Activated CD4-positive, alpha-beta memory T cell treated with anti-CD3 and anti-CD28 coated beads for 36 hours (primary cell): ENCODE measurements at regions not wholly inside any gene's neighbourhood (a gene's known extent, or its start where the extent isn't known, plus 50 kb on each side); places are given as distances from the start of the nearest gene placed in this dataset.

Source experiments
- CTCF ChIA-PET: fragments of 350-600 bp; sonication (Branson Sonifier 250); formaldehyde crosslinking; loops from one replicate; lab custom pipeline; 2021; ENCODE audit warnings: antibody characterized with exemption, inconsistent platforms; lab: Charles Lee
- POLR2A ChIA-PET: fragments of 350-600 bp; sonication (Branson Sonifier 250); formaldehyde crosslinking; loops from one replicate; lab custom pipeline; 2021; ENCODE audit warnings: antibody characterized with exemption; lab: Charles Lee
- DNase-seq: peaks from one replicate; pipeline ENCODE4 v3.0.0-alpha.2; 2020
- H3K27ac Mint-ChIP-seq: one replicate; pipeline ENCODE4 v1.8.0; 2021; ENCODE audit warnings: mixed read lengths
- H3K27me3 Mint-ChIP-seq: one replicate; pipeline ENCODE4 v1.8.0; 2021; ENCODE audit warnings: mixed read lengths
- H3K36me3 Mint-ChIP-seq: one replicate; pipeline ENCODE4 v1.8.0; 2021; ENCODE audit warnings: mixed read lengths
- H3K4me1 Mint-ChIP-seq: one replicate; pipeline ENCODE4 v1.8.0; 2021; ENCODE audit warnings: low read depth, mixed read lengths
- H3K4me3 Mint-ChIP-seq: one replicate; pipeline ENCODE4 v1.8.0; 2021; ENCODE audit warnings: mild to moderate bottlenecking, mixed read lengths
- H3K9me3 Mint-ChIP-seq: one replicate; pipeline ENCODE4 v1.8.0; 2021; ENCODE audit warnings: mixed read lengths
- intact Hi-C: fragments of 100-400 bp; cut with micrococcal nuclease; formaldehyde crosslinking; loops from one replicate; pipeline ENCODE4 v1.15.1; 2023

DNA sequence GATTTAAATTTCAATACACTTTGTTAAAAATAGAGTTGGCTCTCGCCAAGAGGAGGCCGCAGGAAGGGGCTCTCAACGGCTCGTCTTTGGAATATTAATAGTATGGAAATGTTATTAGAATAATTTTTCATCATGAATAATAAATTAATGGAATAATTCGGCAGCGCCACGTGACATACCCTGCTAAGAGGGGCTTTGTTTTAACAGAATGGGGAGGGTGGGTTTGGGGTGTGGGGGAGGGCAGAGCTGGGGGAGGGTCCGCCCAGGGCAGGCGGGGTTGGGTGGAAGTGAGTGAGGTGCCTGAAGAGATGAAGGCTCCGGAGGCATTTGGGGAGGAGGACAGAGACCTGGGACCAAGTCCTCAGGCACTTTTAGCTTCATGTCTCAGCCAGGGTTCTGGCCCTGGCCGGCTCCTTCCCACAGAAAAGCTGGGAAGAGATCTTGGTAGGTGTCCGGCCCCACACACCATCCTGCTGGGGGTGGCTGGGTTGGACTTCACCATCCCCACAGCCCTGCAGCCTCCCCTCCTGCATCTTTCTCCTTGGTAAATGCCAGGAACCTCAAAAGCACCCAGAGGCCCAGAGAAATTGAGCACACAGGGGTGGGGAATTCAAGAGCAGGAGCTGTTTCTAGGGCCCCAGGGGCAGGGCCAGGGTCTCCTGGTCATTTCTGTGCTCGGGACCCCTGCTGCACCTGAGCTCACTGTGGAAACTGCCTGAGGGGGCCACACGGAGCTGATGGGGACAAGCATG lies 93.6 kb upstream of the BHLHE23 start:
- Mint-ChIP-seq H3K36me3 (no peaks in the 10 kb centered on the region), H3K4me3 (no peak overlapping the region), H3K9me3 (no peaks in the 10 kb centered on the region), H3K27me3 (no peaks in the 10 kb centered on the region), H3K27ac (no peak overlapping the region), H3K4me1 (peaks cover 6% of the 10 kb centered on the region)
- intact Hi-C loops: loop anchor here (5.0 kb wide), 1 partner anchor 173 kb away; the partner anchor contains the start of gene DIDO1
- CTCF ChIA-PET: no interaction called here
- POLR2A ChIA-PET: no interaction called here
- DNase-seq: no peak

DNA sequence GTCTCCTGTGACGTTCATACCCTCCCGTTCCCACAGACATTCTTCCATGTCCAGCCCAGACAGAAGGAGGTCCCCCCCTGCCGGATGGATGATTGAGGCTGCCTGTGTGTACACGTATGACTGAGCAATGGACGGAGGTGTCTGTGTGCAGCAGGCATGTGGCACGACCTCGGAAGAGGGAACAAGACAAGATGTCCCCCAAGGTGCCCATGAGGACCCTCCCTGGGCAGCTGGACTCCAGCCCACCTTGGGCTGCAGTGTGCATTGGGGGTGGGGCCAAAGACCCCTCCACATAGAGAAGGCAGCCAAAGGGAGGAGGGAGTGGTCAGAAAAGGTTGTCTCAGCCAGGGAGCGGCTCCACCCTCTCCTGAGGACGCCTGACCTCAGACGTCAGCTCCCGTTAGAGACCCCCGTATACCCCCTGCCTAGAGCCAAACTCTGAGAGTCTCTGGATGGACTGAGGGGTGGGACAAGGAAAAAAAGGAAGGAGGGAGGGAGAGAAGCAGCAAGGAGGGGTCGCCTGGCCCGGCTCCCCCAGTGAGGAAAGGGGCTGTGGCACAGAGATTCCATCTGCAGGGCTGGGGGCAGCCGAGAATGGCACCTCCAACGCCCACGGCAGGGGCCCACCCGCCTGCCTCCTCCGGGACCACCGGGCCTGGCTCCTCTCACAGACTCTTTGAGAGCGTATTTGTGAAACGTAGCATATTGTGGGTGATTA lies 92.9 kb upstream of the BHLHE23 start:
- Mint-ChIP-seq H3K4me3 (no peak overlapping the region), H3K9me3 (no peaks in the 10 kb centered on the region), H3K4me1 (peaks cover 6% of the 10 kb centered on the region), H3K36me3 (no peaks in the 10 kb centered on the region), H3K27ac (no peak overlapping the region), H3K27me3 (peaks cover 2% of the 10 kb centered on the region)
- ChIA-PET POLR2A (no interaction called here), CTCF (no interaction called here)
- intact Hi-C loops: loop anchor here (5.0 kb wide), 1 partner anchor 172 kb away; the partner anchor contains the start of gene DIDO1
- no peak for DNase-seq

DNA sequence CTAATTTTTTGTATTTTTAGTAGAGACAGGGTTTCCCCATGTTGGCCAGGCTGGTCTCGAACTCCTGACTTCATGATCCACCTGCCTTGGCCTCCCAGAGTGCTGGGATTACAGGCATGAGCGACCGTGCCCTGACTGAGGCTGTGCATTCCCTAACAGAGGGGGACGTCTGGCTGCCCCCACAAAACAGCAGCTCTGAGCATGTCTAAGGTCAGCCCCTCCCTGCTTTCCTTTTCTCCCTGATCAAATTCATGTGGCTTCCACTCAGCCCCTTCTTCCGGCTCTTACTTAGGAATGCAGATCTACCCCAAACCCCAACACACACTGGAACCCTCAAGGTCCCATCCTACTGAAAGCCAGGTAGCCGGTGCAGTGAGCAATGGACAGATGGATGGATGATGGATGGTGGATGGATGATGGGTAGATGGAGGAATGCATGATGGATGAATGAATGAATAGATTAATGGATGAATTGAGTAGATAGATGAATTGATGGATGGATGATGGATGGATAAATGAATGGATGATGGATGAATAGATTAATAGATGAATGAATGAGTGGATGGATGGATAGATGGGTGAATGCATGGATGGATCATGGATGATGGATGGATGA lies 91.5 kb upstream of the BHLHE23 start:
- CTCF ChIA-PET: no interaction called here
- DNase-seq: no peak
- H3K4me3 Mint-ChIP-seq: no peak overlapping the region
- POLR2A ChIA-PET: no interaction called here
- peaks cover 6% of the 10 kb centered on the region for H3K4me1 Mint-ChIP-seq
- intact Hi-C loops: no loop called here
- H3K36me3 Mint-ChIP-seq: no peaks in the 10 kb centered on the region
- no peaks in the 10 kb centered on the region for H3K9me3 Mint-ChIP-seq
- H3K27ac Mint-ChIP-seq: no peak overlapping the region
- H3K27me3 Mint-ChIP-seq: peaks cover 4% of the 10 kb centered on the region

DNA sequence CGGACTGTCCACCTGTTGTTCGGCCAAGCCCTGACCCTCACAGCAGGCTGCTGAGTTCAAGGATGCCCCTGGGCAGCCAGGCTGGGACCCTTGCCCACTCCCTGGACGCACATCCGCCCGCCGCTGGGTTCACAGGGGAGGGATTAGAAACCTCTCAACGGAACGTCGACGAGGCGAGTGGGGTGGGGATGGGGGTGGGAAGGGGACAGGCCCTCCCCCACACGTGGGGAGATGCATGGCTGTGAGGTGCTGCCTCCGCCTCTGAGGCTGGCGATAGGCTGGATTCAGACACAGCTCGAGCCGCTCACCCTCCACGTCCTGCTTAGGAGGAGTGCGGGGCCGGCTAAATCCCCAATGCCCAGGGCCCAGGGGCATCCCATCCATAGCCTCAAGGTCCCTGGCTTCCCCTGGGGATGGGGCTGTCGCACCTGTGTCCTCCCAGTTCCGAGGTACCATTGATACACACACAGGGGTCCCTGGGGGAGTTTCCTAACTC lies 90.6 kb upstream of the BHLHE23 start:
- CTCF ChIA-PET: no interaction called here
- Mint-ChIP-seq H3K27me3 (peaks cover 8% of the 10 kb centered on the region), H3K4me1 (peaks cover 4% of the 10 kb centered on the region), H3K27ac (no peak overlapping the region), H3K9me3 (no peaks in the 10 kb centered on the region), H3K36me3 (no peaks in the 10 kb centered on the region), H3K4me3 (no peak overlapping the region)
- intact Hi-C loops: no loop called here
- DNase-seq: no peak
- POLR2A ChIA-PET: no interaction called here

DNA sequence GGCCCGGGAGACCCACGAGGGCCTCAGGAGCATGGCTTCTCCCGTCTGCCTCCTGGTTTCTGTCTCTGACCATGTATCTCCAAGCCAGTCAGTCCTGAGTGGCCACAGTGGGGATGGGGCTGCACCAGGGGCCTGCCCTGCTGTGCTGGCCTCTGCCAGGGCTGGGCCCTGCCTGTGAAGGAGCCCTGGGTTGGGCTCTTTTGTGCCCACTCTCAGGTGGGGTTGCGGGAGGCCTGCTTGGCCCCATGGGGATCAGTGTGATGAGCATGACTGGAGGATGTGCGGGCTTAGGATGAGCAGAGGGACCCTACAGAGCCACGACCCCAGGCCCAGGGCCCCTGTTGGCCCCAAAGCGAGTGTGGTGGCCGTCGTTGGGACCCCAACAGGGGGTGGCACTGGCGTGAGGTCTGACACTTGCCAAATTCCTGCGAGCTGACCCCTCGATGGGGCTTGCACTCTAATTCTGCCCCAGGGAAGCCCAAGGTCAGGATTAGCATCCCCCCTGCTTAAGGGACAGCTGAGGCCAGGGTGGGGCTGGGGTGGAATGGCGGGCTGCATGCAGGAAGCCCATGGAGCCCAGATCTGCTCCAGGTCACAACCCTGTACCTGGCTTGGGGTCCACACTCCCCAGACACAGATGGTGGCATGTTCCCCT lies 90.0 kb upstream of the BHLHE23 start:
- H3K9me3 Mint-ChIP-seq: no peaks in the 10 kb centered on the region
- H3K4me1 Mint-ChIP-seq: peaks cover 3% of the 10 kb centered on the region
- H3K4me3 Mint-ChIP-seq: no peak overlapping the region
- H3K27ac Mint-ChIP-seq: no peak overlapping the region
- DNase-seq: no peak
- H3K27me3 Mint-ChIP-seq: peaks cover 8% of the 10 kb centered on the region
- H3K36me3 Mint-ChIP-seq: no peaks in the 10 kb centered on the region
- CTCF ChIA-PET: no interaction called here
- POLR2A ChIA-PET: no interaction called here
- intact Hi-C loops: no loop called here

DNA sequence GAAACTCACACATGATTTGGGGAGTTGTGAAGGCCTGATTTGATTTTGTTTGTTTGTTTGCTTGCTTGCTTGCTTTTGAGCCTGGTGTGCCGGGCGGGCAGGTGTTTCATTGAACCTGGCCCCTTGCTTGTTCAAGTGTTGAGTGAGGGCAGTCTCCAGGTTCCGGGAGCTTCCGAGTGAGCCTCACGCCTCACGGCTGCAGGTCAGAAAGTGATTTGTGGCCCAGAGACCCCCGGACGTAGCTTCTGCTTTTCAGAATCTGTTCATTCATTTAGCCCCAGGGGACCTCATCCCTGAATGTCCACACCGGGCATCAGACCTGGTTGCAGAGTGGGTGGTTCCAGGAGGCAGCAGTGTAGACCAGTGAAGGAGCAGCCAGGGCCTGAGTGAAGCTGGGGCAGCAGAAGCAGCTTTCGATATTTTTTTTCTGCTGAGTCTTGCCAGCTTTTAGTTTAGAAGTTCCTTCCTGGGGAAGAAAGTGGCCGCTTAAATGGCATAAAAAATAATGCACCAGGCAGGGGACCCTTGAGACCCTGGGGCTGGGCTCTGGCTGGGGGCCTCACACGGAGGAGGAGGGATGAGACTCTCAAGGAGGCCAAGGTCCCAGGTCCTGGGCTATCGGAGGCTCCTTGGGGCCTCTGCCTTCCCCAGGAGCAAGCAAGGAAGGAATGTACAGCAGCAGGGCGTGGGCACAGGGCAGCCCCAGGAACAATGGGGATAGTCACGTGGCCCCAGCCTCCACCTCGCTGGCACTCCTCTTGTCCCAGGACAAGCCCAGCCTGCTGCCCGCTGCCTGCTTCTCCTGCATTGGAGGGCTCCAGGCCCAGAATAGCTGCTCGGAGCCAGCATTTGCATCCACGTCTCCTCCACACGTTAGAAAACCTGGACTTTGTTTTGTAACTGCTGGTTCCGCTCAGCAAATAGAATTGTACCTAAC lies 89.2 kb upstream of the BHLHE23 start:
- no peak overlapping the region for H3K27ac Mint-ChIP-seq
- H3K4me1 Mint-ChIP-seq: no peaks in the 10 kb centered on the region
- ChIA-PET CTCF (no interaction called here), POLR2A (no interaction called here)
- no peaks in the 10 kb centered on the region for H3K9me3 Mint-ChIP-seq
- no peaks in the 10 kb centered on the region for H3K36me3 Mint-ChIP-seq
- H3K4me3 Mint-ChIP-seq: no peak overlapping the region
- DNase-seq: no peak
- intact Hi-C loops: no loop called here
- H3K27me3 Mint-ChIP-seq: peaks cover 13% of the 10 kb centered on the region

DNA sequence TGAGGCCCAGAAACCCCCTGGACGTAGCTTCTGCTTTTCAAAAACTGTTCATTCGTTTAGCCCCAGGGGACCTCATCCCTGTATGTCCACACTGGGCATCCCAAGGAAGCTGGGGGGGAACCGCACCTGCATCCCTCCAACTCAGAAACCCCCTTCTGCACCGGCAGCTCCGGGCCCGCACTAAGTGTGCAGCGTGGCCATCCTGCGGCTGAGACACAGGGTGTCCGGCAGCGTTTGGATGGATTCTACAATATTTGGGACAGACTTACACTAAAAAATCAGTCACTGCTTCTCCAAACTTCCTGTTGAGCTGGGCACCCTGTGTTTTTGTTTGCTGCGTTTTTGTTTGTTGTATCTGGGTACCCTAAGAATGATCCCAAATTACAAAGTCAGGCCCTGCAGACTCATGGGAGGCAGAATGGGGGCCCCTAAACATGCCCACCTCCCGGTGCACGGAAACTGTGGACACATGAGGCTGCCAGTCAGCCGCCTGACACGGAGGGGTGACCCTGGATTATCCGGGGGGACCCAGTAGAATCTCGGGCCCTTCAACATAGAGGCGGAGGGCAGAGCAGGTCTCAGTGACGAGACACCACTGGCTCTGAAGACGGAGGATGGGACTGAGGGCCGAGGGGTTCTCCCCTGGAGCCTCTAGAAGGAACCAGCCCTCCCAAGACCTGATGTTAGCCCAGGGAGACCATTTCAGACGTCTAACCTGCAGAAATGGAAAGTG lies 88.2 kb upstream of the BHLHE23 start:
- Mint-ChIP-seq H3K9me3 (no peaks in the 10 kb centered on the region), H3K27ac (no peak overlapping the region), H3K4me3 (no peak overlapping the region), H3K4me1 (no peaks in the 10 kb centered on the region), H3K36me3 (no peaks in the 10 kb centered on the region), H3K27me3 (peaks cover 13% of the 10 kb centered on the region)
- POLR2A ChIA-PET: no interaction called here
- DNase-seq: no peak
- intact Hi-C loops: no loop called here
- CTCF ChIA-PET: no interaction called here

DNA sequence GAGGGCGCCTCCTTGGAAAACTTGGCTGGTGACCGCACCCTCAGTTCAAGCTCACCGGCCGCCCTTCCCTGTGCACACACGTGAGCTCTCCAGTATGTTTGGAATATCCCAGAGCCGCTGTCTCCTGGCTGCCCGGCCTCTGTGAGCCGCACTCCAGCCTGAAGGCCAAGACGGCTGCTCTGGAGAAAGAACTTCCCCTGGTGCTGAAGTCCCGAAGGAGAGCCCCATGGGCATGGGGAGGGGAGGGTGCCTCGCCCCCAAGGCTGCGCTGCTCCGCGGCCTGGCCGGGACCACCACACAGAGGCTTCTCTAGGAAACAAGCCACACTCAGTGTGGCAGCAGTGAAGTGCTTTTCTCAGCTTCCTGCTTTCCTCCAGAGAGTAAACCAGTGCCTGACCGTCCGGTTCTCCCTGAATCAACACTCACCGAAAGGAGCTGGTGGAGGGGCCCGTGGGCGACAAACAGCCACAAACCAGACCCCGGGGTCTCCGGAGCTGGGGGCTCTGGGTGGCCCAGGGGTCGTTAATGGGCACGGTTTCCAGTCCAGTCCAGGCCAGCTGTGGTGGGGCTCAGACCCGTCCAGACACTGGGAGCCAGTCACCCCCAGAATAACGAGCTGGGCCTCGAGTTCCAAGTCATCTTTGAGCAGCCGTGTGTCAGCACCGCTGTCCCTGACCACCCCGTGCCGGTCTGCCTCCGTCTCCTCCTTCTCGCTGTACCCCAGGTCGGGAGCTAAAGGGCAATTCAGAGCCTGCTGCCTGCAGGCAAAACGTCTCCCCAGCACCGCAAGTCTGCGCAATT lies 87.4 kb upstream of the BHLHE23 start:
- DNase-seq: no peak
- H3K9me3 Mint-ChIP-seq: no peaks in the 10 kb centered on the region
- ChIA-PET POLR2A (no interaction called here), CTCF (no interaction called here)
- no peak overlapping the region for H3K27ac Mint-ChIP-seq
- no peaks in the 10 kb centered on the region for H3K36me3 Mint-ChIP-seq
- H3K27me3 Mint-ChIP-seq: peaks cover 15% of the 10 kb centered on the region
- intact Hi-C loops: no loop called here
- no peaks in the 10 kb centered on the region for H3K4me1 Mint-ChIP-seq
- no peak overlapping the region for H3K4me3 Mint-ChIP-seq

DNA sequence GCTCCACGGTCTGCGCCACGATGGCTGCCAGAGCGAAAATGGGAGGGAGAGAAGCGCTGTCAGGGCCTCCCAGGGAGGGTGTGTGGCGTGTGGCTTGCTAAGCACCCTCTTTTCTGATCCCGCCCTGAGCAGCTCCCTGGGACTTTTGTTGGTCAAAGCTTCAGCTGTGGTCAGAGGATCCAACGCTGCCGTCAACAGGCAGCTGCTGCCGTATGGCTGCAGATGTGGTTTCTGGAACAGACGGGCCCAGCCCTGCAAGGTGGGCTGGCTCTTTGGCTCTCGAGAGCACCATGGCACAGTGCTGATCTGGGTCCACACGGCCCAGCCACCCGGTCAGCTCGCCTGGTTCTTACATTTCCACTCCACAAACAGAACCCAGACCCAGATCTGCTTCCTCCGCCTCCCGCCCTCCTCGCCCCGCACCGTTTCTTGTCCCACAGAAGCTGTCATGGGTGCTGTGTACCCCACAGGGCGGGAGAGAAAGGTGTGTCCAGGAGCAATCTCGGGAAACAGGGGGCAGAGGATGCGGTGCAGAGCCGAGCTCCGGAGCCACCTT lies 86.0 kb upstream of the BHLHE23 start:
- ChIA-PET POLR2A (no interaction called here), CTCF (interaction anchor here (0.9 kb wide), 1 partner anchor 289 kb away, joined by 4 read pairs; no protein-coding TSS in a partner anchor)
- Mint-ChIP-seq H3K27ac (no peak overlapping the region), H3K4me3 (no peak overlapping the region), H3K36me3 (no peaks in the 10 kb centered on the region), H3K27me3 (peaks cover 15% of the 10 kb centered on the region), H3K9me3 (no peaks in the 10 kb centered on the region), H3K4me1 (no peaks in the 10 kb centered on the region)
- DNase-seq: peak; percentile 3
- intact Hi-C loops: no loop called here

DNA sequence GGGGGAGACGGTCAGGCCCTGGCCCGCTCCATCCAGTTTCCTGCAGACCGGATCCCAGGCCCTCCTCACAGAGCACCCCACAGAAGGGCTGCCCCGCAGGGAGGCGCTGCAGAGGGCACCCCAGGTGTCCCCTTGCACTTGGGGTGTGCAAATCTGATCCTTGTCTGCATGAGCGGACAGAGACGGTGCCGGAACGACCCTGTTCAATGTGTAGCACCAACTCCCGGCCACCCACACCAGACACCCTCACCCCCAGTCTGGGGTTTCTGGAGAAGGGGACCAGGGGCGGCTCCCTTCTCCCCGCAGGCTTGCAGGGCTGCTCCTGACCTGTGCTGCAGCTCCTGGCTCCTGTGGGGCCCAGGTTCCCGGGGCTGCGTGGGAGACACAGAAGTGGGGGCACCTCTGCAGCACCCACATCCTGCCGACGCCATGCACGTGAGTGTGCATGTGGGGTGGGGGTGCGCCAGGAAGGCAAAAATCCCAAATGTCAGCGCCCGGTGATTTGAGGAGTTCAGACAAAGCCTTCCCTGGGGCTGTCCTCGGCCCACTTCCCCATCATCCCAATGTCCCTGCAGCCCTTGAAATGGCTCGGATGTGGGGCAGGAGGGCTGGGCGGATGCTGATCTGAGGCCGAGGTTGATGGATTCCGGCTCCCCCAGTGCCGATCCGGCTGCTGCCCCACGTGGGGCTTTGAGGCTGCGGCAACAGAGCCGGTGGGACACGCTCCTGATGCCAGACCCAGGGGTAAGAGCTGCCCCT lies 85.3 kb upstream of the BHLHE23 start:
- Mint-ChIP-seq H3K27ac (no peak overlapping the region), H3K4me3 (no peak overlapping the region), H3K4me1 (no peaks in the 10 kb centered on the region), H3K9me3 (no peaks in the 10 kb centered on the region), H3K27me3 (peaks cover 15% of the 10 kb centered on the region), H3K36me3 (no peaks in the 10 kb centered on the region)
- ChIA-PET POLR2A (no interaction called here), CTCF (interaction anchor here (0.9 kb wide), 1 partner anchor 289 kb away, joined by 4 read pairs; no protein-coding TSS in a partner anchor)
- intact Hi-C loops: no loop called here
- peak; percentile 3 for DNase-seq
